GM12878 (cell line): ENCODE measurements at regions not wholly inside any gene's neighbourhood (a gene's known extent, or its start where the extent isn't known, plus 50 kb on each side); places are given as distances from the start of the nearest gene placed in this dataset.

Experiments
- CHD4 ChIP-seq: fragments of 200-600 bp; sonication (generic); IDR thresholded peaks from 2 replicates; pipeline ENCODE4 v1.6.1; 2016; ENCODE audit warnings: mild to moderate bottlenecking
- CREB1 ChIP-seq: IDR thresholded peaks from 2 replicates; pipeline ENCODE4 v1.6.1; 2012; ENCODE audit warnings: low read depth, mild to moderate bottlenecking, inconsistent platforms
- EZH2 ChIP-seq: IDR thresholded peaks from 2 replicates; pipeline ENCODE4 v1.6.1; 2012; ENCODE audit warnings: low read depth, mild to moderate bottlenecking, control low read depth, inconsistent platforms, low read length, borderline replicate concordance; ENCODE audit not compliant: control insufficient read depth
- HDGF ChIP-seq: fragments of 450-650 bp; IDR thresholded peaks from 2 replicates; pipeline ENCODE4 v1.6.1; 2016; ENCODE audit warnings: antibody characterized with exemption
- JUNB ChIP-seq: IDR thresholded peaks from 2 replicates; pipeline ENCODE4 v1.6.1; 2016; ENCODE audit warnings: antibody characterized with exemption, mild to moderate bottlenecking
- MYC ChIP-seq: IDR thresholded peaks from 2 replicates; pipeline ENCODE4 v1.6.1; 2011; ENCODE audit warnings: mild to moderate bottlenecking, low read length, moderate library complexity, inconsistent platforms; ENCODE audit not compliant: insufficient read depth, insufficient replicate concordance, insufficient read length, severe bottlenecking
- NFYB ChIP-seq: IDR thresholded peaks from 2 replicates; pipeline ENCODE4 v1.6.1; 2011; ENCODE audit warnings: low read depth, mild to moderate bottlenecking, low read length, improper control_type of control experiment, moderate library complexity; ENCODE audit not compliant: insufficient read depth
- POLR2A ChIP-seq: IDR thresholded peaks from 2 replicates; pipeline ENCODE4 v1.6.1; 2011; ENCODE audit warnings: low read depth, mild to moderate bottlenecking, low read length
- SRF ChIP-seq, 2 experiments: IDR thresholded peaks; 2 replicates each; pipeline ENCODE4 v1.6.1; 2011; ENCODE audit warnings: low read depth in 2 of 2, low read length in 2 of 2, mild to moderate bottlenecking in 1 of 2, moderate library complexity in 1 of 2
- TCF7 ChIP-seq: IDR thresholded peaks from 2 replicates; pipeline ENCODE4 v1.6.1; 2014; ENCODE audit warnings: antibody characterized with exemption, borderline replicate concordance
- ZBTB40 ChIP-seq: fragments of 450-650 bp; IDR thresholded peaks from 2 replicates; pipeline ENCODE4 v1.6.1; 2016; ENCODE audit warnings: mild to moderate bottlenecking, moderate library complexity, borderline replicate concordance
- TF ChIP-seq, protein P1 (sequence below), 3 experiments: IDR thresholded peaks in 2 of 3; conservative IDR thresholded peaks in 1 of 3; 2 replicates each; pipeline ENCODE4 v1.5.1; 2011; ENCODE audit warnings: low read depth in 3 of 3, low read length in 3 of 3, mild to moderate bottlenecking in 3 of 3, control low read depth in 2 of 3, moderate library complexity in 2 of 3, inconsistent platforms in 1 of 3, mixed read lengths in 1 of 3; ENCODE audit not compliant: control insufficient read depth in 2 of 3, insufficient read depth in 1 of 3; ENCODE audit errors: extremely low read depth in 1 of 3
- TF ChIP-seq, protein P2 (sequence below): fragments of 450-650 bp; IDR thresholded peaks from 2 replicates; pipeline ENCODE4 v1.6.1; 2017; ENCODE audit warnings: mild to moderate bottlenecking

DNA sequence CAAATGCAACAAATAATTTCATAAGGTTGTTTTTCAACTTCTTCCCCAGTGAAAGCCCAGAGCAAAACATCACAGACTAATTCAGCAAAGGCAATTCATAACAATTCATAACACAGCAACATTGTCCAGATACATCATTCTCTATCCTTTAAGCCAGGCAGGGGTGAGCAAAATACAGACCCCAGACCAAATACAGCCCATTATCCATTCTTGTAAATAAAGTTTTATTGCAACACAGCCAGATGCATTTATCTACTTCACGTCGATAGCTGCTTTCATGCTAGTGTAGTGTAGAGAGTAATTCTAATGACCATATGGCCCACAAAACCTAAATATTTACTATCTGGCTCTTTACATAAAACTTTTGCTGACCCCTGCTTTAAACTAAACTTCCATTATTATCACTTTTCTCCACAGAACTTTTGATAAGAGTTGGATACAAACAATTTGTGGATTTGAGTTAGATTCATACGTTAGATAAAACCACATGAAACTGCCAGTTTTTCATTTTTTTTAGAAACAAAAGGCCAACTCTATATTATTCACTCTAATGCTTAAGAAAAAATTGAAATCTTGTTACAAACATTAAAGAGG is 174.4 kb downstream of the DUSP6 start:
- TF ChIP-seq MYC (no peak), CREB1 (no peak), HDGF (no peak), EZH2 (no peak), CHD4 (no peak), POLR2A (no peak), TCF7 (no peak), SRF (IDR thresholded peaks at IDR 0.05; ENCODE audit: low read depth in 2 of 2, low read length in 2 of 2) (no peak), JUNB (no peak), NFYB (no peak), ZBTB40 (no peak)
- TF ChIP-seq, protein P1, sequence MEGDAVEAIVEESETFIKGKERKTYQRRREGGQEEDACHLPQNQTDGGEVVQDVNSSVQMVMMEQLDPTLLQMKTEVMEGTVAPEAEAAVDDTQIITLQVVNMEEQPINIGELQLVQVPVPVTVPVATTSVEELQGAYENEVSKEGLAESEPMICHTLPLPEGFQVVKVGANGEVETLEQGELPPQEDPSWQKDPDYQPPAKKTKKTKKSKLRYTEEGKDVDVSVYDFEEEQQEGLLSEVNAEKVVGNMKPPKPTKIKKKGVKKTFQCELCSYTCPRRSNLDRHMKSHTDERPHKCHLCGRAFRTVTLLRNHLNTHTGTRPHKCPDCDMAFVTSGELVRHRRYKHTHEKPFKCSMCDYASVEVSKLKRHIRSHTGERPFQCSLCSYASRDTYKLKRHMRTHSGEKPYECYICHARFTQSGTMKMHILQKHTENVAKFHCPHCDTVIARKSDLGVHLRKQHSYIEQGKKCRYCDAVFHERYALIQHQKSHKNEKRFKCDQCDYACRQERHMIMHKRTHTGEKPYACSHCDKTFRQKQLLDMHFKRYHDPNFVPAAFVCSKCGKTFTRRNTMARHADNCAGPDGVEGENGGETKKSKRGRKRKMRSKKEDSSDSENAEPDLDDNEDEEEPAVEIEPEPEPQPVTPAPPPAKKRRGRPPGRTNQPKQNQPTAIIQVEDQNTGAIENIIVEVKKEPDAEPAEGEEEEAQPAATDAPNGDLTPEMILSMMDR (IDR thresholded peaks at IDR 0.05 in 2 of 3, conservative IDR thresholded peaks at IDR 0.05 in 1 of 3; ENCODE audit: control insufficient read depth in 2 of 3, extremely low read depth in 1 of 3, insufficient read depth in 1 of 3, low read depth in 3 of 3, low read length in 3 of 3) = no peak
- TF ChIP-seq, protein P2, sequence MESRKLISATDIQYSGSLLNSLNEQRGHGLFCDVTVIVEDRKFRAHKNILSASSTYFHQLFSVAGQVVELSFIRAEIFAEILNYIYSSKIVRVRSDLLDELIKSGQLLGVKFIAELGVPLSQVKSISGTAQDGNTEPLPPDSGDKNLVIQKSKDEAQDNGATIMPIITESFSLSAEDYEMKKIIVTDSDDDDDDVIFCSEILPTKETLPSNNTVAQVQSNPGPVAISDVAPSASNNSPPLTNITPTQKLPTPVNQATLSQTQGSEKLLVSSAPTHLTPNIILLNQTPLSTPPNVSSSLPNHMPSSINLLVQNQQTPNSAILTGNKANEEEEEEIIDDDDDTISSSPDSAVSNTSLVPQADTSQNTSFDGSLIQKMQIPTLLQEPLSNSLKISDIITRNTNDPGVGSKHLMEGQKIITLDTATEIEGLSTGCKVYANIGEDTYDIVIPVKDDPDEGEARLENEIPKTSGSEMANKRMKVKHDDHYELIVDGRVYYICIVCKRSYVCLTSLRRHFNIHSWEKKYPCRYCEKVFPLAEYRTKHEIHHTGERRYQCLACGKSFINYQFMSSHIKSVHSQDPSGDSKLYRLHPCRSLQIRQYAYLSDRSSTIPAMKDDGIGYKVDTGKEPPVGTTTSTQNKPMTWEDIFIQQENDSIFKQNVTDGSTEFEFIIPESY = no peak
